ENCODE measurements at regions not wholly inside any gene's neighbourhood (a gene's known extent, or its start where the extent isn't known, plus 50 kb on each side); places are given as distances from the start of the nearest gene placed in this dataset.
A peak's percentile ranks its signal among the peaks of the same experiment; 100 is the strongest.
"Not testable (repeated sequence)": the region's sequence is repeated elsewhere in the genome, so short reads cannot be mapped to it uniquely, and the experiment has no call there.

DNA sequence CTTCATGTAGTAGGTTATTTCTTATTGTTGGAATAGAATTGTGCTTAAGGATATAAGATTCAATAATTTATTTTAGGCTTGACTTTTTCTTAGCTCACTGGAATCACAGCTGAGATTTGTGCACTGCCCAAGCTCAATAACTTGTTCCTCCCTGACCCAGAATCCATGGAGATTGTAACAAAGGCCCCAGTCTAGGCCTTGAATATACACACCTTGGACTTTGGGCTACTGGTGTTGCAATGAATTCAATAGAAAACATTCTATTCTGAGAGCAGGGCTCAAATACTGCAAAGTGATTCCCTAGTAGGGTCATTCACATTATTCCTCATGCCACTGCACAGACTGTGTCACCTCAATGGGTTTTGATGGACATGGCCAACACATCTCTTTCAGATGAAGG lies 352.4 kb downstream of the GALC start:
- H3K27ac Mint-ChIP-seq: no peak overlapping the region

DNA sequence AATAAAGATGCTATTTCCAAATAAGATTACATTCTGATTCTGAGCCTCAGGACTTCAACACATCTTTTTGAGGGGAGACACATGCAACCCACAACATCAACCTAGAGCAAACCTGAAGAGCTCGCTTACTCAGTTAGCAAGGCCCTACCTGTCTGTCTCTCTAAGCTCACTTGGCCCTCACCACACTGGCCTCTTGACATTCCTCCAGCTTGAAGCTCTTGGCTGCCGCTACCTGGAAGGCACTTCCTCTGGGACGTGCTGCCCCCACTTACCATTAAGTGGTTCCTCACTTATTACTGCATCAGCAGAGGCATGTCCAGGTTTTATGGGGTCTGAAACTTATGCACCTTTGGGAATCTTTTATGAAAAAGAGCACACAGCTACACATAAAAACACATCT lies 354.8 kb downstream of the GALC start:
- no peaks in the 10 kb centered on the region for H3K36me3 Mint-ChIP-seq
- no peak overlapping the region for H3K4me3 Mint-ChIP-seq
- ATAC-seq (no peak), DNase-seq (ENCODE audit: low spot score in 2 of 2) (no peak)
- no peak overlapping the region for H3K27ac Mint-ChIP-seq
- no peaks in the 10 kb centered on the region for H3K4me1 Mint-ChIP-seq
- no peaks in the 10 kb centered on the region for H3K9me3 Mint-ChIP-seq

More for the DNA sequence above, 352.4 kb downstream of the GALC start:
- DNase-seq (ENCODE audit: low spot score in 2 of 2) (no peak), ATAC-seq (no peak)
- H3K36me3 Mint-ChIP-seq: no peaks in the 10 kb centered on the region
- no peaks in the 10 kb centered on the region for H3K4me1 Mint-ChIP-seq
- no peak overlapping the region for H3K4me3 Mint-ChIP-seq
- peaks cover 2% of the 10 kb centered on the region for H3K9me3 Mint-ChIP-seq

DNA sequence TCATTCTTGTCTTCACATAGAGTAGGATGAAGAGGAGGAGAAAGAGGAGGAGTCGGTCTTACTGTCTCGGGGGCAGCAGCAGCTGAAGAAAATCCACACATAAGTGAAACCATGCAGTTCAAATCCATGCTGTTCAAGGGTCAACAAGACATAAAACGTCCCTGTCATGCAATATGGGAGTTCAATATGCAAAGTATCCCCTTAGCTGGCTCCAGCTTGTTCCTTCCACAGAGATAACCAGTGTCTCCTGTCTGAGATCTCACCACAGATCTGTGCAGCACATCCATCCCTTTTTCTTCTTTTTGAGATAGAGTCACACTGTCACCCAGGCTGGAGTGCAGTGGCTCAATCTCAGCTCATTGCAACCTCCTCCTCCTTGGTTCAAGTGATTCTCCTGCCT lies 357.5 kb downstream of the GALC start:
- Mint-ChIP-seq H3K4me3 (no peak overlapping the region), H3K36me3 (no peaks in the 10 kb centered on the region), H3K9me3 (peaks cover under 1% of the 10 kb centered on the region), H3K4me1 (no peaks in the 10 kb centered on the region), H3K27ac (no peak overlapping the region)
- DNase-seq (ENCODE audit: low spot score in 2 of 2) (no peak), ATAC-seq (no peak)

DNA sequence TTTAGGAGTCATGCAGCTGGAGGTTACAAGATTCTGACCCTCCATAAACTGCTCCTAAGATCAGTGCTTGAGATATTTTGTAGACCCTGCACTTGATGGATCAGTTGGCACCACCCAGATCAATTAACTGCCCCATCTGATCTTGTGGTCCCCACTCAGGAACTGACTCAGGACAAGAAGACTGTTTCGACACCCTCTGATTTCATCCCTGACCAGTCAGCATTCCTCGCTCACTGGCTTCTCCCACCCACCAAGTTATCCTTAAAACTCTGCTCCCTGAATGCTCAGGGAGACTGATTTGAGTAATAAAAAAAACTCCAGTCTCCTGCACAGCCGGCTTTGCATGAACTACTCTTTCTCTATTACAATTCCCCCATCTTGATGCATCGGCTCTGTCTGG lies 360.2 kb downstream of the GALC start:
- Mint-ChIP-seq H3K4me1 (no peaks in the 10 kb centered on the region), H3K36me3 (no peaks in the 10 kb centered on the region)
- ATAC-seq: no peak

DNA sequence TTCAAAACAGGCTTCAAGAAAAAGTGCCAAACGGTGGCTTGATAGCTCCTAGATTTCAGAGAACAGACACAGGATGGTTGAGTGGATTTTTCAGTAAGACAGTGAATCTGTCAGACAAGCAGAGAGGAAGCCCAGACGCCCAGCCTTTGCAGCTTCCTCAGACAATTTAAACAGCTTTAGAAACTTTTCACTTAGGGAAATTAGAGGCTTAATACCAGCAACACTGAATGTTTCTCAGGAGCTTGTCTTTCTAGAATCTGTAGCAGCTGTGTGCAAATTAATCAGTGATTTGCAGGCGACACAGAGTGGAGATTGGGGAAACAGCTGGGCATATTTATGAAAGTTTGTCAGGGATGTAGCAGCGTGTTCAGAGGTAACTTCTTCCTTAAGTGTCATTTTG lies 362.1 kb downstream of the GALC start:
- no peak for ATAC-seq
- Mint-ChIP-seq H3K36me3 (no peaks in the 10 kb centered on the region), H3K4me3 (no peak overlapping the region), H3K9me3 (peaks cover 11% of the 10 kb centered on the region), H3K27ac (no peak overlapping the region), H3K4me1 (no peaks in the 10 kb centered on the region)
- DNase-seq (ENCODE audit: low spot score in 2 of 2): no peak

More for the DNA sequence above, 360.2 kb downstream of the GALC start:
- no peak for DNase-seq (ENCODE audit: low spot score in 2 of 2)
- H3K4me3 Mint-ChIP-seq: no peak overlapping the region
- H3K9me3 Mint-ChIP-seq: peaks cover 7% of the 10 kb centered on the region
- no peak overlapping the region for H3K27ac Mint-ChIP-seq

DNA sequence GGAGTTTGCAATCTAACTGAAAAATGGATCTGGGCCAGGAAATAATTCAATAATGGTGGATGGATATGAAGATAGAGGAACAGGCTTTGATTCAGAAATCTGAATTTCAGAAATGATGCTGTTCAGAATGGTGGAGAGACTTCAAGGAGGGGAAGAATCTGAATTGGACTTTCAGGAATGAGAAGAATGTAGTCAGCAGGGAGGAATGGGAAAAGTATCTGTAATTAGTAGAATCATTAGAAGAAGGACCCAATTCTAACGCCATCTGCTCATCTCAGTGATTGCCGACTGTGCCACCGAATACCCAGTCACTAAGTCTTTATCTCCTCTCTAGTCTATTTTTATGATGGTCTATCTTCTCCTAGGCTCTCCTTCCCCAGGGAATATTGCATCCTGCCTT lies 363.2 kb downstream of the GALC start:
- no peak for DNase-seq (ENCODE audit: low spot score in 2 of 2)
- Mint-ChIP-seq H3K9me3 (peaks cover 11% of the 10 kb centered on the region), H3K4me1 (no peaks in the 10 kb centered on the region), H3K4me3 (no peak overlapping the region), H3K36me3 (no peaks in the 10 kb centered on the region), H3K27ac (no peak overlapping the region)
- ATAC-seq: no peak

GRCh38 chr14:87628780-87629179 lies 364.2 kb downstream of the GALC start:
- no peak overlapping the region for H3K27ac Mint-ChIP-seq
- ATAC-seq: no peak

GRCh38 chr14:87628129-87628528 lies 364.9 kb downstream of the GALC start:
- Mint-ChIP-seq H3K36me3 (no peaks in the 10 kb centered on the region), H3K4me3 (no peak overlapping the region), H3K27ac (no peak overlapping the region), H3K9me3 (peaks cover 11% of the 10 kb centered on the region), H3K4me1 (no peaks in the 10 kb centered on the region)
- DNase-seq (ENCODE audit: low spot score in 2 of 2) (no peak), ATAC-seq (no peak)

More at GRCh38 chr14:87628780-87629179, 364.2 kb downstream of the GALC start:
- no peaks in the 10 kb centered on the region for H3K4me1 Mint-ChIP-seq
- H3K4me3 Mint-ChIP-seq: no peak overlapping the region
- no peak for DNase-seq (ENCODE audit: low spot score in 2 of 2)
- H3K9me3 Mint-ChIP-seq: peaks cover 11% of the 10 kb centered on the region
- no peaks in the 10 kb centered on the region for H3K36me3 Mint-ChIP-seq

- no peak for DNase-seq (ENCODE audit: low spot score in 2 of 2)
- H3K27ac Mint-ChIP-seq: no peak overlapping the region
Measured at GRCh38 chr14:87626266-87626665, 366.7 kb downstream of the GALC start.

DNA sequence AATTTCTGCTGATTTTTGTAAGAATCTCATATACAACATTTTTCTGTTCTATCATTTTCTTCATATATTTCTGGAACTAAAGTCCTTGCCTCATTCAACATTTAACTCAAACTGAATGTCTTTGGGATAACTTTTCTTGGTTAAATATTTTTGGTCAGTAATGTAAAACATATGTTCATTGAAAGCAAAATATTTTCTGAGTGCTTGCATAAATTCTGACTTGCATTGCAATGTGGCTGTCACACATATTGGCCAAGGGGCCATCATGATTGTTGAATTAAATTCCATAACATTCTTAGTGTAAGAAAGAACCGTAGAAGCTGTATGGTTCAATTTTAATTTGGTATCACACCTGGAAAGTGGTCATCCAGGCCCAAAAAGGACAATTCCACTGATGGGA lies 369.4 kb downstream of the GALC start:
- H3K36me3 Mint-ChIP-seq: no peaks in the 10 kb centered on the region
- DNase-seq (ENCODE audit: low spot score in 2 of 2): no peak
- ATAC-seq: no peak
- H3K4me1 Mint-ChIP-seq: no peaks in the 10 kb centered on the region
- peaks cover 16% of the 10 kb centered on the region for H3K9me3 Mint-ChIP-seq
- no peak overlapping the region for H3K27ac Mint-ChIP-seq
- no peak overlapping the region for H3K4me3 Mint-ChIP-seq

More at GRCh38 chr14:87626266-87626665, 366.7 kb downstream of the GALC start:
- no peak for ATAC-seq
- Mint-ChIP-seq H3K9me3 (peaks cover 17% of the 10 kb centered on the region), H3K4me3 (no peak overlapping the region), H3K4me1 (no peaks in the 10 kb centered on the region), H3K36me3 (no peaks in the 10 kb centered on the region)

- Mint-ChIP-seq H3K4me3 (no peak overlapping the region), H3K36me3 (no peaks in the 10 kb centered on the region), H3K27ac (no peak overlapping the region), H3K4me1 (no peaks in the 10 kb centered on the region), H3K9me3 (peaks cover 8% of the 10 kb centered on the region)
- DNase-seq (ENCODE audit: low spot score in 2 of 2) (no peak), ATAC-seq (no peak)
Measured at GRCh38 chr14:87617079-87617478, 375.9 kb downstream of the GALC start.

GRCh38 chr14:87615822-87616679 lies 376.9 kb downstream of the GALC start:
- H3K27ac Mint-ChIP-seq: no peak overlapping the region
- H3K9me3 Mint-ChIP-seq: peaks cover 8% of the 10 kb centered on the region
- no peaks in the 10 kb centered on the region for H3K36me3 Mint-ChIP-seq
- H3K4me1 Mint-ChIP-seq: no peaks in the 10 kb centered on the region
- H3K4me3 Mint-ChIP-seq: no peak overlapping the region
- peak; percentile 39 for ATAC-seq
- DNase-seq (ENCODE audit: low spot score in 2 of 2): peak; percentile 5 to 54

GRCh38 chr14:87615047-87615446 lies 377.9 kb downstream of the GALC start:
- Mint-ChIP-seq H3K27ac (no peak overlapping the region), H3K4me3 (no peak overlapping the region), H3K9me3 (peaks cover 2% of the 10 kb centered on the region), H3K4me1 (no peaks in the 10 kb centered on the region), H3K36me3 (no peaks in the 10 kb centered on the region)
- ATAC-seq (no peak), DNase-seq (ENCODE audit: low spot score in 2 of 2) (no peak)

GRCh38 chr14:87613881-87614280 lies 379.1 kb downstream of the GALC start:
- Mint-ChIP-seq H3K27ac (no peak overlapping the region), H3K4me3 (no peak overlapping the region), H3K9me3 (peaks cover 5% of the 10 kb centered on the region), H3K36me3 (no peaks in the 10 kb centered on the region), H3K4me1 (no peaks in the 10 kb centered on the region)
- no peak for ATAC-seq
- no peak for DNase-seq (ENCODE audit: low spot score in 2 of 2)

- not testable (repeated sequence) for H3K27ac Mint-ChIP-seq
- H3K9me3 Mint-ChIP-seq: peaks cover 14% of the 10 kb centered on the region
Measured at GRCh38 chr14:87607056-87607455, 385.9 kb downstream of the GALC start.

DNA sequence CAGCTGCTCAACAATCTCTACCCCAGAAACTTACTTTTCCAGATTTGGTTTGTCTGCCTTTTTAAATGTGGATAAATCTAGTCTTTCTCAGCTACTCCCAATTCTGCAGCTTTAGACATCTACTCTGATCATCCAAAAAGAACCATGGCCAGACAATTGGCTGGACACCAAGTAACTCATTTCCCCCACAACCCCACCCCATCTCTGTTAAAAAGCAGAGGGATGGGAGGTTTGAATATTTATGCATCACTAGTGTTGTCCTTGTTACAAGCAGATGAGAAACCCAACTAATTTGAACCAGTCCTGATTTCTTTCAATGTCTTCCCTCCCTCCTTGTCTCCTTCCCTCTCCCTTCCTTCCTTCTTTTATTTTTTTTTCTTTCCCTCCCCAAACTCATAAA lies 391.9 kb downstream of the GALC start:
- Mint-ChIP-seq H3K36me3 (no peaks in the 10 kb centered on the region), H3K9me3 (peaks cover 13% of the 10 kb centered on the region), H3K27ac (no peak overlapping the region)

More at GRCh38 chr14:87607056-87607455, 385.9 kb downstream of the GALC start:
- ATAC-seq; H3K4me1 Mint-ChIP-seq; H3K36me3 Mint-ChIP-seq; H3K4me3 Mint-ChIP-seq; DNase-seq (ENCODE audit: low spot score in 2 of 2): not testable (repeated sequence)

More for the DNA sequence above, 391.9 kb downstream of the GALC start:
- H3K4me1 Mint-ChIP-seq: no peaks in the 10 kb centered on the region
- ATAC-seq (no peak), DNase-seq (ENCODE audit: low spot score in 2 of 2) (no peak)
- H3K4me3 Mint-ChIP-seq: no peak overlapping the region
